Ishikawa (cell line): ENCODE measurements at regions not wholly inside any gene's neighbourhood (a gene's known extent, or its start where the extent isn't known, plus 50 kb on each side); places are given as distances from the start of the nearest gene placed in this dataset.

Source experiments
- CEBPB ChIP-seq: IDR thresholded peaks from 2 replicates; pipeline ENCODE4 v1.6.1; 2012
- EGR1 ChIP-seq: IDR thresholded peaks from 2 replicates; pipeline ENCODE4 v1.6.1; 2012
- EP300 ChIP-seq: IDR thresholded peaks from 2 replicates; pipeline ENCODE4 v1.6.1; 2012; ENCODE audit warnings: borderline replicate concordance
- NFIC ChIP-seq: IDR thresholded peaks from 2 replicates; pipeline ENCODE4 v1.6.1; 2012
- RAD21 ChIP-seq: IDR thresholded peaks from 2 replicates; pipeline ENCODE4 v1.6.1; 2012; ENCODE audit warnings: low read depth
- TAF1 ChIP-seq: IDR thresholded peaks from 2 replicates; pipeline ENCODE4 v1.6.1; 2012; ENCODE audit warnings: low read depth, mild to moderate bottlenecking
- TCF12 ChIP-seq: IDR thresholded peaks from 2 replicates; pipeline ENCODE4 v1.6.1; 2012; ENCODE audit warnings: low read depth
- ZBTB7A ChIP-seq: IDR thresholded peaks from 2 replicates; pipeline ENCODE4 v1.6.1; 2012; ENCODE audit warnings: low read depth
- TF ChIP-seq, protein P1 (sequence below): IDR thresholded peaks from 2 replicates; pipeline ENCODE4 v1.6.1; 2012

DNA sequence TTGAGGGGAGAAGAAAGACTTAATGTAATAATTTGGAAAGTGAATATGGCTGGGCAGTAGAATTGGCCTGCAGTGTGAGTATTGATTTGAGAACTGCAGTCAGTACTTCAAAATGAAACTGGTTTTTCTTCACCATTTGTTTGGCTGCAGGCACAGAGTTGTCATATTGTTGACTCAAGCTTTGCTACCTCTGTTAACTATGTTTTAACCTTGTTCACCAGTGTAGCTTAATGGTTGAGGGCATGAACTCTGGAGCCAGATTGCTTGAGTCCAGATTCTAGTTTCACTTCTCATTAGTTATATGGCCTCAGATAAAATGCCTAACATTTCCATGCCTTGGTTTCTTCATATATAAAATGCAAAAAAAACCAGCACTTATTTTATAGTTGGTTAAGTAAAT, 64.1 kb downstream of the CFAP44 start:
- no peak for TF ChIP-seq RAD21
- TF ChIP-seq NFIC, result no peak
- TF ChIP-seq CEBPB, result no peak
- TF ChIP-seq EP300, result no peak
- TF ChIP-seq TAF1, result no peak
- TF ChIP-seq, protein P1, sequence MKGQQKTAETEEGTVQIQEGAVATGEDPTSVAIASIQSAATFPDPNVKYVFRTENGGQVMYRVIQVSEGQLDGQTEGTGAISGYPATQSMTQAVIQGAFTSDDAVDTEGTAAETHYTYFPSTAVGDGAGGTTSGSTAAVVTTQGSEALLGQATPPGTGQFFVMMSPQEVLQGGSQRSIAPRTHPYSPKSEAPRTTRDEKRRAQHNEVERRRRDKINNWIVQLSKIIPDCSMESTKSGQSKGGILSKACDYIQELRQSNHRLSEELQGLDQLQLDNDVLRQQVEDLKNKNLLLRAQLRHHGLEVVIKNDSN, result no peak
- TF ChIP-seq TCF12, result no peak
- TF ChIP-seq ZBTB7A, result no peak
- no peak for TF ChIP-seq EGR1
